Motor neuron (in vitro differentiated cells): ENCODE measurements at regions not wholly inside any gene's neighbourhood (a gene's known extent, or its start where the extent isn't known, plus 50 kb on each side); places are given as distances from the start of the nearest gene placed in this dataset.
A peak's percentile ranks its signal among the peaks of the same experiment; 100 is the strongest.
"Not testable (repeated sequence)": the region's sequence is repeated elsewhere in the genome, so short reads cannot be mapped to it uniquely, and the experiment has no call there.

Source experiments
- ATAC-seq, 8 experiments: fragments of 200-7000 bp; cut with Tn5 transposase; replicated peaks in 6 of 8; 2 replicates each; pipeline ENCODE4 v1.8.0; 2021; ENCODE audit warnings: mild to moderate bottlenecking in 8 of 8, moderate library complexity in 8 of 8
- H3K27ac ChIP-seq, 2 donors: fragments of 250-450 bp; sonication (Bioruptor Pico); 2 replicates each; pipeline ENCODE4 v1.9.0; 2021; ENCODE audit warnings: antibody characterized with exemption in 2 of 2, mild to moderate bottlenecking in 2 of 2, moderate library complexity in 1 of 2
- H3K4me1 ChIP-seq, 2 donors: fragments of 250-450 bp; sonication (Bioruptor Pico); replicated peaks in 1 of 2; 2 replicates each; pipeline ENCODE4 v1.6.1; 2021; ENCODE audit warnings: antibody characterized with exemption in 2 of 2, mild to moderate bottlenecking in 2 of 2, moderate library complexity in 1 of 2
- H3K4me3 ChIP-seq, 5 donors: fragments of 250-450 bp; sonication (Bioruptor Pico); 2 replicates each; pipeline ENCODE4 v1.9.0; 2021; ENCODE audit warnings: antibody characterized with exemption in 5 of 5, mild to moderate bottlenecking in 5 of 5, moderate library complexity in 4 of 5
- WGBS, 10 experiments: fragments of 450-650 bp; shearing (Covaris generic); methylation state at CpG; one replicate each; pipeline ENCODE4 v1.0.0; 2022; 5-methylcytosine and 5-hydroxymethylcytosine counted together
- in situ Hi-C, 9 experiments: fragments of 400-800 bp; cut with MboI; loops; one replicate each; pipeline ENCODE4 v1.15.0; 2021; ENCODE audit warnings: low sequenced_read_pairs in 9 of 9, low pct_unique_long_range_greater_than_20kb in 2 of 9; ENCODE audit not compliant: unreplicated experiment in 9 of 9

DNA sequence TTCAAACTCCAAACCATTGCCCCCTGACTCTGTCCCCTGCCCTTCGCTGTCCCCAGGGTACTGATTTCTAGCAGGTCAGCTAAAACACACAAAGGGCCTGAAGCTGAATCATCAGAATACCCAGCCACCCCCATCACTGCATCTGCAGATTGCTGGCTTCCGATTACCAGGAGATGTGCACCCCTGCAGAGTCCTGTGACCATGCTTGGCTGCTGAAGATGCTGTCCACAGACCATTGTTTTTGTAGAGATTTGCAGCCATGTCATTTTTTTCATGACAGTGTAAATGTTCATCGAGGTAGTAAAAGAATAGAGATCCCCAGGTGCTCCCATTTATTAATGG lies 463.3 kb downstream of the STK39 start:
- Histone ChIP-seq H3K4me3 (no peak overlapping the region), H3K4me1 (peaks cover 28 to 45% of the 10 kb centered on the region in 2 donors), H3K27ac (peak overlapping the region; percentile 31 to 54)
- peak in 5 of 8 experiments; percentile 64 to 78 (median 72) for ATAC-seq
- 8 to 28% (median 20%) methylated on average over 1 to 3 of the region's 3 CpGs; no CpG with 5 or more reads in 5 of the 10 experiments for WGBS, 10 experiments
- in situ Hi-C loops, result no loop called here

DNA sequence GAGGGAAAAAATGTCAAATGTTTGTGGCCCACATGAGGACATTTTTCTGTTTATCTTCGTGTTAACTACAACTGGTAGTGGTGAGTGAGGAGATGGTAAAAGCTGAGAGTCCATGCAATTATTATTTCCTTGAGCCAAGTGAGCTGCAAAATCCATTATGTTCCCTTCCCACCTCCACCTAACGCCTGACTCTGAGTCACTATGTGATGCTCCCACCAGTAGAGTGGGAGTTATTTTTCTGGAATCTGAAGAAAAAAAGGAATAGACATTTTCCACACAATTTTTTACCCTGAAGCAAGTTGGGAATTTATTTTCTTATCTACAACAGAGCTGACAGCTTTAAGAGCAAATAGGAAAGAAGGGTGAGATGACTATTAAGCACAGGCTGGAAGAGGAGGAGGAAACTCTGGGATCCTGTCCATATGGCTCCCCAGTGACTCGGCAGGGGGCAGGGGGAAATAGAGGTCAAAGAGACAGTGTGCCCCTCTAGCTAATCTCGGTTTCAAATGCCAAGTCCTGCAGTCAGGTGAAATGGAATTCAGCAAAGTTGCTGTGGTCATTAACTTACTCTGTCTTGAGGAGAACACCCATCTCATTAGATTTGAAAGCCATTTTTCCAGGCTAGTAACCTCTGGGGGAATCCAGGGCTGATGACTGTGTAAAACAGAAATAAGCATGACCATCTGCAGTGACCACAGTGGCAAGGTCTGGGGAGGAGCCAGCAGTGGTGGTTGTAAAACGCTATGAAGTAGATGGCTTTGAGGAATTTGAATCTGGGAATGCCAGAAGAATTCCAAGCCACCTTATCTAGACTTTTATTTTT lies 463.9 kb downstream of the STK39 start:
- H3K4me3 ChIP-seq, result no peak overlapping the region
- peak overlapping the region; percentile 31 to 54 for H3K27ac ChIP-seq
- peak in 7 of 8 experiments; percentile 44 to 89 (median 80) for ATAC-seq
- peaks cover 28 to 45% of the 10 kb centered on the region in 2 donors for H3K4me1 ChIP-seq
- in situ Hi-C loops, result no loop called here
- 0 to 67% (median 21%) methylated on average over 1 to 5 of the region's 5 CpGs for WGBS, 10 experiments

DNA sequence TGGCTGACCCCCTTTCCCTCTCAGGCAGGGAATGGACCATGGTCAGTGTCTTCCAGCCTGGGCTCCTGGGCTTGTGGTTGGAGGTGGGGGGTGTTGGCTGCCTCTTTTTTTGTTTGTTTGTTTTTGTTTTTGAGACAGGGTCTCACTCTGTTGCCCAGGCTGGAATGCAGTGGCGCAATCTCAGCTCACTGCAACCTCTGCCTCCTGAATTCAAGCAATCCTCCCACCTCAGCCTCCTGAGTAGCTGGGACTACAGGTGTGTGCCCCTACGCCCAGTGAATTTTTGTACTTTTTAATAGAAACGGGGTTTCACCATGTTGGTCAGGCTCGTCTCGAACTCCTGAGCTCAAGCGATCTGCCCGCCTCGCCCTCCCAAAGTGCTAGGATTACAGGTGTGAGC lies 465.8 kb downstream of the STK39 start:
- H3K27ac ChIP-seq, ATAC-seq, in situ Hi-C loops, H3K4me3 ChIP-seq: not testable (repeated sequence)
- H3K4me1 ChIP-seq, result peaks cover 25 to 42% of the 10 kb centered on the region in 2 donors
- WGBS, 10 experiments, result 0 to 100% (median 96%) methylated on average over 1 to 5 of the region's 8 CpGs; no CpG with 5 or more reads in 3 of the 10 experiments

DNA sequence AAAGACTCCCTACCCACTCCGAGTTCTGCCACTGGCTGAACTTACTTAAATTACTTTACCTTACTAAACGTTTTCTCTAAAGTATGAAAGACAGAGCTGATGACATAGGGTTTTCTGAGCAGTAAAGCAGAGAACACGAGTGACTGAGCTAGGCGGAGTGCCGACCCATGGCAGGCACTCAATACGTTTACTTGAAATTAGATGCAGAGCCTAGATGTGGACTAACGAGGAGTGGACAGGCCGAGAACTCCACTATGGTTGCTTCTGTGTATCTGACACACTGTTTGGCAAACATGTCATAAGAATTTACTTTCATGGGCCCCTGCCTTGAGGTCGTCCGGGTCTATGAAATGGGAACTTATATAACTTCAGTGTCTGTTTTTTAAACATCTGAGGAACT lies 471.0 kb downstream of the STK39 start:
- Histone ChIP-seq H3K4me1 (peaks cover 0 to 5% of the 10 kb centered on the region in 2 donors), H3K4me3 (no peak overlapping the region), H3K27ac (no peak overlapping the region)
- in situ Hi-C loops, result no loop called here
- 29 to 100% (median 80%) methylated on average over 1 to 8 of the region's 10 CpGs; no CpG with 5 or more reads in 1 of the 10 experiments for WGBS, 10 experiments
- no peak for ATAC-seq

DNA sequence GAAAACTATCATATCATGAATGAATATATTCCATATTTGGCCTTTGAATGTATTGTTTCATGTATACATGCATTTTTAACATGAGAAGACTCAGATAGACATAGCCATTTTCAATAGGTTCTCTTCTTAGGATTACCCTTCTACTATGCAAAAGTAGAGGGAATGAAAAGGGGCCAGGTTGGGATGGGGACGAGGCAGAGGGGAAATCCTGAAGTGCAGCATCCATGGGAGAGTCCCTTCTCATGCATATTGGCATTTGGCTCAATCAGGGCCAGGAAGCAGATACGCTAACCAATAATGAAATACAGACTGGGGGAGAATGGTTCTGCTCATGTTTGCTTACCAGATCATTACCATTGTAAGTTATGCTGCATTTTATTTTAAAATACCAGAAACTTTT lies 475.8 kb downstream of the STK39 start:
- Histone ChIP-seq H3K4me1 (peaks cover 3 to 4% of the 10 kb centered on the region in 2 donors), H3K4me3 (no peak overlapping the region), H3K27ac (no peak overlapping the region)
- ATAC-seq, result no peak
- 0 to 100% (median 55%) methylated on average over 1 to 2 of the region's 2 CpGs; no CpG with 5 or more reads in 2 of the 10 experiments for WGBS, 10 experiments
- in situ Hi-C loops, result no loop called here

DNA sequence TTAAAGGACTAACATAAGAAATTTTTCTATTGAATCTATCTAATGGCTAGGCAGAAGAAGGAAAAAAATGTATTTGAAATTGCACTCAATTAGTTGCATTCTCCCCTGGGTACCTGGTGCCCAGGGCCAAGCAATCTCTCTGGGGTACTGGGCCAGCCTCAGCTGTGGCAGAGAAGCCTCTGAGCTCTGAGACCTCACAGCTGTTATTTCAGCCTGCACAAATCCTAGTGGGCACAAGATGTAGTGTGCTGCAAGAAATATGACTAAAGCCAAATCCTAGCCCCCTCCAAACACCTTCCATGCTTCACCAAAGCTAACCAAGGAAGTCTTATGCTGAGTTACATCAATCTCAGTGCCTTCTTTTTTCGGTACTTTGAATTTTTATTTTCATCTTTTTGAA lies 478.4 kb downstream of the STK39 start:
- no peak overlapping the region for H3K27ac ChIP-seq
- peaks cover 3 to 4% of the 10 kb centered on the region in 2 donors for H3K4me1 ChIP-seq
- in situ Hi-C loops, result no loop called here
- H3K4me3 ChIP-seq, result no peak overlapping the region
- 0 to 100% (median 0%) methylated on average over 1 of the region's 1 CpG; no CpG with 5 or more reads in 5 of the 10 experiments for WGBS, 10 experiments
- ATAC-seq, result no peak

DNA sequence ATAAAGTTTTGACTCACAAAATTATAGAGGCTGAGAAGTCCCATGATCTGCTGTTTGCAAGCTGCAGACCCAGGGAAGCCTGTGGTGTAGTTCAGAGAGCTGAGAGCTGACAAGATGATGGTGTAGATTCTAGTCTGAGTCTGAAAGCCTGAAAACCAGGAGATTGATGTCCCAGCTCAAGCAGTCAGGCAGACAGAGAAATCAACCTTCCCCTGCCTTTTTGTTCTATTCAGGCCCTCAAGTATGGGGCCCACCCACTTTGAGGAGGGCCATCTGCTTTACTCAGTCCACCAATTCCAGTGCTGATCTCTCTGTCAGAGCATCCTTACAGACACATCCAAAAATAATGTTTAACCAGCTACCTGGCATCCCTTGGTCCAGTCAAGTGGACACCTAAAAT lies 479.6 kb downstream of the STK39 start:
- H3K4me3 ChIP-seq, result no peak overlapping the region
- no peak overlapping the region for H3K27ac ChIP-seq
- in situ Hi-C loops, result no loop called here
- peaks cover 3 to 4% of the 10 kb centered on the region in 2 donors for H3K4me1 ChIP-seq
- peak in 4 of 8 experiments; percentile 15 to 60 (median 40) for ATAC-seq

DNA sequence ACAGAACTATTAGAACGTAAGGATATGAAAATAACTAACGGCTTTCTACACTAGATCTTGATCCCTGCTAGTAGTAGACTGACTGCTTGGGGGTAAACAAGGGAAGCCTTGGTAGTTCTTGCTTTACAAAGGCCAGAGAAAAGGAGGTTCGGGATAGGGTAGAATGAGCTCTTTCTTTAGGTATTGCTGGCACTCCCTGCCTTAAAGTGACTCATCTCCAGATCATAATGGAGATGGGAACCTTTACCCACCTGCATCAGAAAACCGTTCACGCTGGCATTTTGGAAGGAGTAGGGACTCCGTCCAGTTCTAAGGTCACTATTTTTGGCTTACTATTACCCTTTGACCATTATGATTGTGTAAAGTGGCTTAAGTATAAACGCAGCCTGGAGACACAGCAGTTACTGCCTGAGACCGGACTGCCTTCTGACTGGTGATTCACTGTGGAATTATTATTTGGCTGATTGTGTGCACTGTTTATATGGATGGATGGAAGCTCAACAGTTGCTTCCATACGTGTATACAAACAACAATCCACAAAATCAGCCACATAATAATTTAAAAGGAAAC lies 482.5 kb downstream of the STK39 start:
- H3K4me3 ChIP-seq, result no peak overlapping the region
- WGBS, 10 experiments, result 32 to 100% (median 88%) methylated on average over 1 to 7 of the region's 9 CpGs
- in situ Hi-C loops, result no loop called here
- no peak overlapping the region for H3K27ac ChIP-seq
- H3K4me1 ChIP-seq, result peaks cover 3 to 4% of the 10 kb centered on the region in 2 donors
- ATAC-seq, result no peak

DNA sequence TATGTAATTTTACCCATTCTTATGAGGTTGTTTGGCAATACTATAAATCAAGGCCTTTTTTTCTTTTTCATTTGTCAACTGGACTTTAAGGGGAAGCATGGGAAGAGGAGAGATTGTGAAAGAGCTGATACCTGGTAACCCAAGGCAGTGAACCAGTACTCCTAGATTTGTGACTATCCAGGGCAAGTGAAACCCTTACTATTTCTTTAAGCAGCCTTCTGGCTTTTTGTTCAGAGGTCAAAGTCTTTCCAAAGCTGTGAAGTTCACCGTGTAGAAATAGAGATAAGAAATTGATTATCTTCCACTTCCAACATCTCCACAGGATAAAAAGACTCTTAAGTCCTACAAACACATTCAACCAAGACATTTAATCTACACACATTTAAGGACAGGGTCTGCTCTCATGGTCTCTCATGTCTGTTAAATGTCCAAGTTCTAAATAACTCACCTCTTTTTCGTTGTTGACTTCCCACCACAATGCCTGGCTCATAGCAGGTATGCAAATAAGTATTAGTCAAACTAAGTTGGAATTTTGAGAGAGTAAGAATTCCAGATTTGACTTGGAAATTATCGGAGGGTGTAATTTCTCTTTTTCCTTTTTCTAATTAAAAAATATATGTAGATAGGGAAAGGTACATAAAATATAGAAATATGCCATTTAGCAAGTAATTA lies 485.8 kb downstream of the STK39 start:
- no peak for ATAC-seq
- Histone ChIP-seq H3K4me3 (no peak overlapping the region), H3K4me1 (no peaks in the 10 kb centered on the region), H3K27ac (no peak overlapping the region)
- 0 to 100% (median 73%) methylated on average over 1 to 3 of the region's 3 CpGs; no CpG with 5 or more reads in 2 of the 10 experiments for WGBS, 10 experiments
- in situ Hi-C loops, result no loop called here

DNA sequence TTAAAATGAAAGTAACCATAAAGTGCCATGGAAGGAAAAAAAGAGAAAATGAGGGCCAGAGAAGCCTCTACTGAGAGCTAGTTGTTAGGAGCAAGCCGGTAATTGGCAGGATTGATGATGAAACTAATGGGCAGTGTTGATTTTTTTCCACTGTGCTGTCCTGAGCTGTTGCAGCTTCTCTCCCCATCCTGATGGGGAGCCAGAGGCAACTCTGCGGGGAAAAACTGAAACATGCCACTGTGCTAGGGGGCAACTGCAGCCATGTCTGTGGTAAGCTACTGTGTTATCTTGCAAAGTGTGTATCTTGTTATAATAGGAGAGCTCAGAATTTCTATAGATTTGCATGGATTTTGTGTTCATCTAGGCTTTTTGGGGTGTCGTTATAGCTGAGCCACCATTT lies 487.9 kb downstream of the STK39 start:
- Histone ChIP-seq H3K4me1 (no peaks in the 10 kb centered on the region), H3K4me3 (no peak overlapping the region), H3K27ac (no peak overlapping the region)
- in situ Hi-C loops, result no loop called here
- peak in 1 of 8 experiments; percentile 22 for ATAC-seq
- WGBS, 10 experiments, result 50 to 100% (median 89%) methylated on average over 1 to 3 of the region's 3 CpGs; no CpG with 5 or more reads in 3 of the 10 experiments

DNA sequence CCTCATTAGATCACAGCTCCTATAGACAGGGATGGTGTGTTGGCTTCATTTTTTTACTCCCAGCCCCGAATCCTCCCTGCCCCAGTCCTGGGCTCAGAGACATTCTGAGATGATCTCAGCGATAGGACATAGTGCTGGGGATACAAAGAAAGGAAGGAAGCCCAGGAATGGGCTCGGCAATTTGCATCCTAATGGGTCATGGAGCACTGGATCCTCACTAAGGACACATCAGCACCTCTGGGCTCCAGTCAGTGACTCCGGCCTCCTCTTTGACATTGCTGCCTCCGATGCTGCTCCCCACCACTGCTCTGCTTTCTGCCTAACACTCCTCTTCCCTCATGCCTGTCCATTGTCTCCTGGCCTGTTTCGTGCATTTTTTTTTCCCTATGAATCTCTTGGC lies 489.1 kb downstream of the STK39 start:
- Histone ChIP-seq H3K27ac (no peak overlapping the region), H3K4me3 (no peak overlapping the region), H3K4me1 (no peaks in the 10 kb centered on the region)
- ATAC-seq, result no peak
- in situ Hi-C loops, result no loop called here
- WGBS, 10 experiments, result 0 to 100% (median 82%) methylated on average over 1 to 4 of the region's 6 CpGs; no CpG with 5 or more reads in 3 of the 10 experiments

DNA sequence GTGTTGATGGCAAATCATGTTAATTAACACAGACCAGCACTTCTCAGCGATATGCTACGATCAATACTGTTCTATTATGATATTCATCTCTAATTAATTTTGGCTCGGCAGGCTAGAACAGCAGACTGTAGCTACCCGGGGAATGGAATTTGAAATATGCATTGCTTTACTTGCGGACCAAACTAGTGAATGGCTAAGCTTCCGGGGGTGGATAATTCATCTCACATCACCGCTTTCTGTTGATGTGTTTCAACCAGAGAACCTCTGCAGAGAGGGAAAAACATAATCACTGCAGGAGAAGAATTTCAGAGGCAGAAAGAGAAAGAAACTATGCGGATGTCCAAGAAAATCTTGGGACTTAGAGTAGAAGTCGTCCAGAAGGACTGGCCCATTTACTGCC lies 490.9 kb downstream of the STK39 start:
- WGBS, 10 experiments, result 11 to 80% (median 35%) methylated on average over 1 to 9 of the region's 9 CpGs
- no peak overlapping the region for H3K4me3 ChIP-seq
- no peak overlapping the region for H3K27ac ChIP-seq
- peak in 1 of 8 experiments; percentile 56 for ATAC-seq
- in situ Hi-C loops, result no loop called here
- H3K4me1 ChIP-seq, result no peaks in the 10 kb centered on the region

DNA sequence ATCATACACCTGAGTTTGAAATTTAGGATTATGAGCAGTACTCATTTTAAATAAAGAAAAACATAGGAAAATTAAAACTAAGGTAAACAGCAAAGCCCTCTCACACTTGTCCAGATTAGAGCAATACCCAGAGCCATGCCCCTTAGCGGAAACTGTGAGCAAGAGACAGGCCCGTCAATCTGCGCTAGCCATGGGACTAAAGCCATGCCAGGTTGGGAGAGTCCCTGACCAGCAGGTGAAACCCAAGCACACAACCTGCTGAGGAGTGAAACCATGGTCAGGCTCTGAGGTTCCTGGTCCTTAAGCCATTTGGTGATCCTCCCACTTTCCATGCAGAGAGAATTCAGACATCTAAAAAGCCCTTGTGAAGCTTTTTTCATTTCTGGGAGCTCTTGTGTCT lies 494.3 kb downstream of the STK39 start:
- Histone ChIP-seq H3K4me1 (no peaks in the 10 kb centered on the region), H3K4me3 (no peak overlapping the region), H3K27ac (no peak overlapping the region)
- in situ Hi-C loops, result no loop called here
- WGBS, 10 experiments, result 89 to 100% (median 100%) methylated on average over 1 to 3 of the region's 3 CpGs; no CpG with 5 or more reads in 6 of the 10 experiments
- no peak for ATAC-seq
